NCI-H2029 treated with DMSO at 0.1 percent for 48 hours (cell line): ENCODE measurements at regions not wholly inside any gene's neighbourhood (a gene's known extent, or its start where the extent isn't known, plus 50 kb on each side); places are given as distances from the start of the nearest gene placed in this dataset.

Experiments used
- DNase-seq: peaks from one replicate; lab custom pipeline; 2025; lab: John Stamatoyannopoulos, UW

- no peak for DNase-seq
Measured at GRCh38 chr13:88866195-88866594, 1195.0 kb downstream of the SLITRK5 start.

GRCh38 chr13:88883741-88884140 is 1212.6 kb downstream of the SLITRK5 start:
- no peak for DNase-seq

GRCh38 chr13:88887045-88887662 is 1216.0 kb downstream of the SLITRK5 start:
- no peak for DNase-seq

GRCh38 chr13:88895261-88895941 is 1224.2 kb downstream of the SLITRK5 start:
- DNase-seq = no peak

GRCh38 chr13:88896466-88896865 is 1225.3 kb downstream of the SLITRK5 start:
- DNase-seq = no peak

GRCh38 chr13:88908961-88909441 is 1237.8 kb downstream of the SLITRK5 start:
- no peak for DNase-seq

GRCh38 chr13:88919970-88920628 is 1248.9 kb downstream of the SLITRK5 start:
- DNase-seq = no peak

- no peak for DNase-seq
Measured at GRCh38 chr13:88925954-88926353, 1254.8 kb downstream of the SLITRK5 start.

GRCh38 chr13:88926890-88927502 is 1255.8 kb downstream of the SLITRK5 start:
- no peak for DNase-seq

- no peak for DNase-seq
Measured at GRCh38 chr13:88932950-88933349, 1261.8 kb downstream of the SLITRK5 start.

GRCh38 chr13:88937384-88937783 is 1266.2 kb downstream of the SLITRK5 start:
- no peak for DNase-seq

GRCh38 chr13:88945793-88946192 is 1274.6 kb downstream of the SLITRK5 start:
- no peak for DNase-seq

GRCh38 chr13:88948501-88948900 is 1277.3 kb downstream of the SLITRK5 start:
- no peak for DNase-seq

- DNase-seq = no peak
Measured at GRCh38 chr13:88958821-88959220, 1287.7 kb downstream of the SLITRK5 start.

GRCh38 chr13:88976466-88976865 is 1305.3 kb downstream of the SLITRK5 start:
- DNase-seq = no peak

- DNase-seq = no peak
Measured at GRCh38 chr13:88978607-88979006, 1307.4 kb downstream of the SLITRK5 start.

GRCh38 chr13:88979465-88980175 is 1308.4 kb downstream of the SLITRK5 start:
- no peak for DNase-seq

- no peak for DNase-seq
Measured at GRCh38 chr13:89003656-89004055, 1332.5 kb downstream of the SLITRK5 start.

GRCh38 chr13:89011615-89012014 is 1340.4 kb downstream of the SLITRK5 start:
- no peak for DNase-seq

- DNase-seq = no peak
Measured at GRCh38 chr13:89027694-89028306, 1356.6 kb downstream of the SLITRK5 start.

- DNase-seq = no peak
Measured at GRCh38 chr13:89029062-89029461, 1357.9 kb downstream of the SLITRK5 start.

- no peak for DNase-seq
Measured at GRCh38 chr13:89034015-89034414, 1362.8 kb downstream of the SLITRK5 start.
